SH-SY5Y (cell line): ENCODE measurements at regions not wholly inside any gene's neighbourhood (a gene's known extent, or its start where the extent isn't known, plus 50 kb on each side); places are given as distances from the start of the nearest gene placed in this dataset.

ENCODE experiments used
- GATA2 ChIP-seq: IDR thresholded peaks from 2 replicates; pipeline ENCODE4 v1.6.1; 2011; ENCODE audit warnings: mild to moderate bottlenecking, low read depth, low read length
- GATA3 ChIP-seq: IDR thresholded peaks from 2 replicates; pipeline ENCODE4 v1.6.1; 2011; ENCODE audit warnings: low read depth, mild to moderate bottlenecking, low read length, moderate library complexity

DNA sequence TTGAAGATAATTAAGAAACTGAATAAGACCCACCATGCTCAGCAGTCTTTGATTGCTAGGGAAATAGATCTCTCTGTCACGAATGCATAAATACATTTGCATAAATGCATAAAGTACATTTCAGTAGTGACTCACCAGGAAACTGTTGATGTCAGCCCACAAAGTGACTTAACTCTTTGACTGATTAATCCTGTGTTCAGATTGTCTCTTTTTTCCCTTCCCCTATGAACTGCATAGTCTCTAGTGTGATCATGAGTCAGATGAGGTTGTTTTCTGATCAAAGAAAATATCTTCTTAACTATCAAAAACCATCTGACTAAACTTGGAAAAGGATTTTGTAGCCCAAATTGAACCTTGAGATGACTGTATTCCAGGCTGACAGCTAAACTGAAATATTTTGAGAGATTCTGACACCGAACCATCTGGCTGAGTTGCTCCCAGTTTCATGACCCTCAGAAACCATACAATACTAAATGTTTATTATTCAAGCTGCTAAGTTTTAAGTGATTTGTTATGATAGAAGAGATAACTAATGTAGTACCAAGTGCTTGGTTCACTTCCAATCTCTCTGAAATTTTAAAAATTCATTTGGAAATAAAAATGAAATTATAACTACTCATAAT, 1381.5 kb upstream of the AGA start:
- TF ChIP-seq GATA2 (no peak), GATA3 (no peak)
